ENCODE measurements at regions not wholly inside any gene's neighbourhood (a gene's known extent, or its start where the extent isn't known, plus 50 kb on each side); places are given as distances from the start of the nearest gene placed in this dataset.
"Not testable (repeated sequence)": the region's sequence is repeated elsewhere in the genome, so short reads cannot be mapped to it uniquely, and the experiment has no call there.

DNA sequence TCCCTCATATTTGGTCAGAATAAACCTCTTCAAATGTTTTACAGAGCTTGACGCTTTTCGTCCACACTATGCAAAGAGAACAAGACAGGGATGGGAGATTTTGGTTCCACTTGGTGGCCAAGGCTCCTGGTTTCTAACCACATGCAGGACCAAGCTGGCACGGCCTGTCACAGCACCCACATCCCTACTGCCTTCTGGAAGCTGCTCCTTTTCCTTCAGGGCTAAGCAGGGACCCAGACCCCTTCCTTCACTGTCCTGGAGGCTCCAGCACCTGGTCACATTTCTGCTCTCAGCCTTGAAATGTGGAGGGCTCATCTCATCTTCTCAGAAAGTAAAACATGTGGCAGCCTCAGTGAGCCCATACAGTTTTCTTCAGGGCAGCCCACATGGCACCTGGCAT is 50.4 kb upstream of the ARHGEF7 start:
- no peaks in the 10 kb centered on the region for H3K36me3 Mint-ChIP-seq (ENCODE audit: low read depth)
- no peak overlapping the region for H3K27ac Mint-ChIP-seq
- H3K4me1 Mint-ChIP-seq: peaks cover 4% of the 10 kb centered on the region
- ATAC-seq (no peak), DNase-seq (no peak)
- CTCF ChIA-PET: no interaction called here
- H3K27me3 Mint-ChIP-seq: peaks cover 37% of the 10 kb centered on the region
- no peaks in the 10 kb centered on the region for H3K9me3 Mint-ChIP-seq (ENCODE audit: low read depth)
- intact Hi-C loops (cut with DNase I, micrococcal nuclease): loop anchor here (5.0 to 10.0 kb wide), 2 partner anchors 48 to 380 kb away; no protein-coding TSS in a partner anchor
- H3K4me3 Mint-ChIP-seq: no peak overlapping the region
- POLR2A ChIA-PET: no interaction called here

DNA sequence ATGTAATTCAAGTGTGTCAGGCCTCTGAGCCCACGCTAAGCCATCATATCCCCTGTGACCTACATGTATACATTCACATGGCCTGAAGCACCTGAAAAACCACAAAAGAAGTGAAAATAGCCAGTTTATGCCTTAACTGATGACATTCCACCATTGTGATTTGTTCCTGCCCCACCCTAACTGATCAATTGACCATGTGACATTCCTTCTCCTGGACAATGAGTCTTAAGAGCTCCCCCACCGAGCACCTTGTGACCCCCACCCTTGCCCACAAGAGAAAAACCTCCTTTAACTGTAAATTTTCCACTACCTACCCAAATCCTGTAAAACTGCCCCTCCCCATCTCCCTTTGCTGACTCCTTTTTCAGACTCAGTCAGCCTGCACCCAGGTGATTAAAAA is 52.1 kb upstream of the ARHGEF7 start:
- H3K4me3 Mint-ChIP-seq: no peak overlapping the region
- ChIA-PET POLR2A (no interaction called here), CTCF (interaction anchor here (0.6 kb wide), 1 partner anchor 113 kb away, joined by 3 read pairs; no protein-coding TSS in a partner anchor)
- H3K36me3 Mint-ChIP-seq (ENCODE audit: low read depth): no peaks in the 10 kb centered on the region
- ATAC-seq (no peak), DNase-seq (no peak)
- H3K27me3 Mint-ChIP-seq: peaks cover 44% of the 10 kb centered on the region
- intact Hi-C loops (cut with DNase I, micrococcal nuclease): loop anchor here in 1 of 2 experiments (10.0 kb wide), 1 partner anchor 382 kb away; no protein-coding TSS in a partner anchor
- no peaks in the 10 kb centered on the region for H3K9me3 Mint-ChIP-seq (ENCODE audit: low read depth)
- no peak overlapping the region for H3K27ac Mint-ChIP-seq
- peaks cover 4% of the 10 kb centered on the region for H3K4me1 Mint-ChIP-seq

DNA sequence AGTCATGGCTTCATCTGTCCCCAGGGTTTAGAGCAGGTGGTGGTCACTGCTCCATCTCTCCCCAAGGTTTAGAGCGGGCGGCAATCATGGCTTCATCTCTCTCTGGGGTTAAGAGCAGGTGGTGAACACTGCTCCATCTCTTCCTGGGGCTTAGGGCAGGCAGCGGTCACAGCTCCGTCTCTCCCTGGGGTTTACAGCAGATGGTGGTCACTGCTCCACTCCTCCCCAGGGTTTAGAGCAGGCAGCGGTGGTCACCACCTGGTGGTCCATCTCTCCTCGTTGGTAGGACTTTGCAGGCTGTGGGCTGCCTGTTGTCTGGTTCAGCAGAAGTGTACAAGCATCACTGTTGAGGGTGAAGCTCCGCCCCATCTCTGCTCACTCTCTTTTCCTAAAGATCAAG is 52.8 kb upstream of the ARHGEF7 start:
- DNase-seq: no peak
- Mint-ChIP-seq H3K9me3 (ENCODE audit: low read depth) (no peaks in the 10 kb centered on the region), H3K36me3 (ENCODE audit: low read depth) (no peaks in the 10 kb centered on the region), H3K4me3 (no peak overlapping the region), H3K4me1 (peaks cover 2% of the 10 kb centered on the region), H3K27ac (no peak overlapping the region), H3K27me3 (peaks cover 47% of the 10 kb centered on the region)
- intact Hi-C loops (cut with DNase I, micrococcal nuclease): loop anchor here in 1 of 2 experiments (10.0 kb wide), 1 partner anchor 382 kb away; no protein-coding TSS in a partner anchor
- ATAC-seq: no peak
- CTCF ChIA-PET: no interaction called here
- POLR2A ChIA-PET: no interaction called here

DNA sequence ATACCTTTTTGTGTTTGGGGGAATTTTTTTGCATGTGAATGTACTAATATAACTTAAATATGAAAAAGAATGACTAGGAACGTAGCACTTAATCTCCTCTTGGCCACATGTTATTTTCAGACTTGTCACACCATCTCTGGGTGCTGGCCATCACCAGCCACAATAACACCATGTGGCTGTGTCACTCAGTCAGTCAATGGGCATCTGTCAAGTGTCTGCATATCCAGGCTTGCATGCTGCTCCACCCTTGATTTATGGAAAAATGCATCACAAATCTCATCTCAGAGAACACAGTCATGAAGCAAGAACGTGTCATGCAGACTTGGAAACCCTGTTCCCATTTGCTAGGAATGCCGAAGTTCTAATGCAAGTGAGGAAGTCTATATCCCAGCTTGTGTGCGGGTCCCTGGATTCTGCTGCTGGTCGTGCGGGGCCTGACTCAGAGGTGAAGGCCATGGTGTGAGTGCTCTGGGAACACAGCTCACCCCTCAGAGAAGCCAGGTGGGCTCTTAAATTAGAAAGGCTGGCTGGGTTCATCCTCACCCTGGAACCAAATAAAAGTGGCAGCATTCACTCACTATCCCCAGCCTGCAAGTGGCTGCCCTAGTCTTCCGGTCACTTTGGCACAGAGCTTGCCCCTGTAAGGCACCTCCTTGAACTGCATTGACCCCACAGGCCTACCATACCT is 53.6 kb upstream of the ARHGEF7 start:
- DNase-seq (no peak), ATAC-seq (no peak)
- peaks cover 2% of the 10 kb centered on the region for H3K4me1 Mint-ChIP-seq
- H3K36me3 Mint-ChIP-seq (ENCODE audit: low read depth): no peaks in the 10 kb centered on the region
- CTCF ChIA-PET: no interaction called here
- peaks cover 48% of the 10 kb centered on the region for H3K27me3 Mint-ChIP-seq
- no peak overlapping the region for H3K4me3 Mint-ChIP-seq
- H3K27ac Mint-ChIP-seq: no peak overlapping the region
- POLR2A ChIA-PET: no interaction called here
- intact Hi-C loops (cut with DNase I, micrococcal nuclease): loop anchor here in 1 of 2 experiments (10.0 kb wide), 1 partner anchor 383 kb away; no protein-coding TSS in a partner anchor
- H3K9me3 Mint-ChIP-seq (ENCODE audit: low read depth): no peaks in the 10 kb centered on the region

DNA sequence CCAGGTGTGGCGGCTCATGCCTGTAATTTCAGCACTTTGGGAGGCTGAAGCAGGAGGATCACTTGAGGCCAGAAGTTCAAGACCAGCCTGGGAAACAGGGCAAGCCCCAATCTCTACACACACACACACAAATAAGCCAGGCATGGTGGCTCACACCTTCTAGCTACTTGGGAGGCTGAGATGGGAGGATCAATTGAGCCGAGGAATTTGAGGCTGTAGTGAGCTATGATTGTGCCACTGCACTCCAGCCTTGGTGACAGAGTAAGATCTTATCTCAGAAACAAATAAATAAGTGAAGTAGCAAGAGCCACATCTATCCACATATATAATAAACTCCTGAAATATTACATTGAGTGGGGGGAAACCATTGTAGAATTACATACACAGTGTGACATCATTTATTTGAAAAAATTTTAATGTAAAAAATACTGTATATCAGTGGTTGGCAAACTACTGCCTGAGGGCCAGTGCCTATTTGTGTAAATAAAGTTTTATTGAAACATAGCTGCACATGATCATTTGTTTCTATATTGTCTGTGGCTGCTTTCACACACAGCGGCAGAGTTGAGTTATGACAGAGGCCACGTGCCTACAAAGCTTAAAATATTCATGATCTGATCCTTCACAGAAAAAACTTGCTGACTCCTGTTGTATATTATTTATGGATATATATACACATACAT is 54.7 kb upstream of the ARHGEF7 start:
- POLR2A ChIA-PET: no interaction called here
- no peaks in the 10 kb centered on the region for H3K9me3 Mint-ChIP-seq (ENCODE audit: low read depth)
- no peaks in the 10 kb centered on the region for H3K36me3 Mint-ChIP-seq (ENCODE audit: low read depth)
- no peak for DNase-seq
- CTCF ChIA-PET: interaction anchor here (0.6 kb wide), 2 partner anchors 8 to 332 kb away, joined by 3 read pairs; no protein-coding TSS in a partner anchor
- no peaks in the 10 kb centered on the region for H3K4me1 Mint-ChIP-seq
- no peak overlapping the region for H3K4me3 Mint-ChIP-seq
- ATAC-seq: no peak
- no peak overlapping the region for H3K27ac Mint-ChIP-seq
- intact Hi-C loops (cut with DNase I, micrococcal nuclease): loop anchor here in 1 of 2 experiments (10.0 kb wide), 1 partner anchor 384 kb away; no protein-coding TSS in a partner anchor
- peaks cover 43% of the 10 kb centered on the region for H3K27me3 Mint-ChIP-seq

DNA sequence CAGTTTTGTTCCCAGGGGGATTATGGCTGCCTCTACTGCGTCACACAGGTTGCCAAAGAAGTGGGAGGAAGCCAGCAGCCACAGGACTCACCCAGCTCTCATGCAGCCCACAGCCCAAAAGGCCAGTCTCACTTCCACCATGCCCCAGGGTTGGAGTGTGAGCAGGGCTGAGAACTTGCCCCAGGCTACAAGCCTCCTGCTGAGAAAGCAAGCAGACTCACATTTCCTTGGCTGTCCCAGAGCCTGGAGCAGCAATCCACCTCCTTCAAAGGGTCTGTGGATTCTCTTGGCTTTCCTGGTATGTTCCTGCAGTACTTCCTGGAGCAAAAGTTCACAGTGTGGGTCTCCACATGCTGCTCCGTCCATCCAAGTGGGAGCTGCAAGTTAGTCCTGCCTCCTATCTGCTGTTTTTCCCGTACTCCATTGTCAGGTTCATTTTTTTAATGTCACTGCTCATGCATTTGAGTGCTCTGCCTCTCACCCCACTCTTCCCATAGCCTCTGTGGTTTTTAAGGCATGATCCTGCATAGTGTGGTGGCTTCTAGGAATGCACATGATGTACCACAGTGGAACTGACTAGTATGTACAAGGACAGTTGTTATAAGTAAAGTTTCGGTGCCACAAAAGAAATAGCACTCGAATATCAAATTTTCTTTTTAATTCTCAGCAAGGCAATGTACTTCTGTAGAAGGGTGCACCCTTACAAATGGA is 56.2 kb upstream of the ARHGEF7 start:
- intact Hi-C loops (cut with DNase I, micrococcal nuclease): no loop called here
- no peaks in the 10 kb centered on the region for H3K36me3 Mint-ChIP-seq (ENCODE audit: low read depth)

DNA sequence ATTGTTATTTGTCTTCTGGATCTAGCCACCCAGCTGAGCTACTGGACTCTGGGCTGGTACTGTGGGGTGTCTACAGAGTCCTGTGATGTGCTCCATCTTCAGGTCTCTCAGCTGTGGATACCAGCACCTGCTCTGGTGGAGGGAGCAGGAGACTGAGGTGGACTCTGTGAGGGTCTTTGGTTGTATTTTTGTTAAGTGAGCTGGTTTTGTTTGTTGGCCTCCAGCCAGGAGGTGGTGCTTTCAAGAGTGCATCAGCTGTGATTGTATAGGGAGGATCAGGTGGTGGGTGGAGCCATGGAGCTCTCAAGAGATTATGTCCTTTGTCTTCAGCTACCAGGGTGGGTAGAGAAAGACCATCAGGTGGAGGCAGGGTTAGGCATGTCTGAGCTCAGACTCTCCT is 56.8 kb upstream of the ARHGEF7 start:
- CTCF ChIA-PET: interaction anchor here (0.5 to 6.8 kb wide), 4 partner anchors 9 to 176 kb away, joined by 3 to 40 read pairs (median 3); no protein-coding TSS in a partner anchor
- intact Hi-C loops (cut with DNase I, micrococcal nuclease); POLR2A ChIA-PET; H3K36me3 Mint-ChIP-seq (ENCODE audit: low read depth); ATAC-seq; H3K27ac Mint-ChIP-seq; H3K4me3 Mint-ChIP-seq; H3K9me3 Mint-ChIP-seq (ENCODE audit: low read depth); DNase-seq; H3K4me1 Mint-ChIP-seq: not testable (repeated sequence)
- peaks cover 39% of the 10 kb centered on the region for H3K27me3 Mint-ChIP-seq

More for the DNA sequence above, 56.2 kb upstream of the ARHGEF7 start:
- ATAC-seq (no peak), DNase-seq (no peak)
- H3K27ac Mint-ChIP-seq: no peak overlapping the region
- no peaks in the 10 kb centered on the region for H3K4me1 Mint-ChIP-seq
- CTCF ChIA-PET: interaction anchor here (0.5 to 6.8 kb wide), 4 partner anchors 9 to 175 kb away, joined by 3 to 40 read pairs (median 3); no protein-coding TSS in a partner anchor
- POLR2A ChIA-PET: no interaction called here
- H3K9me3 Mint-ChIP-seq (ENCODE audit: low read depth): no peaks in the 10 kb centered on the region
- no peak overlapping the region for H3K4me3 Mint-ChIP-seq
- peaks cover 37% of the 10 kb centered on the region for H3K27me3 Mint-ChIP-seq

DNA sequence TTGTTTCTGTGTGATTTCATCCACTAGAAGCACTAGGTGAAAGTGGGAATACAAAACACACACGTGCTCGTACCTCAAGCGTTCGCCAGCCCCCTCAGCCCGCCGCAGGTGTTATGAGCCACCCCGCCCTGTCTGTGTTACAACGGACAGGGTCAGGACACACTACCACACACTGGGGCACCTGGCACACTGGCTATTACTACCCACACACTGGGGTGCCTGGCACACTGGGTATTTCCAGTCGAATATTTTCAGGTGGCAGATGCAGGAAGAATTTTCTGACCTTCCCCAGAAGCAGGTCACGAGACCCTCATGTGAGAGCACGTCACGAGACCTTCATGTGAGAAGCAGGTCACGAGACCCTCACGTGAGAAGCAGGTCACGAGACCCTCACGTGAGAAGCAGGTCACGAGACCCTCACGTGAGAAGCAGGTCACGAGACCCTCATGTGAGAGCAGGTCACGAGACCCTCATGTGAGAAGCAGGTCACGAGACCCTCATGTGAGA is 63.3 kb upstream of the ARHGEF7 start:
- intact Hi-C loops (cut with DNase I, micrococcal nuclease); H3K4me1 Mint-ChIP-seq; H3K36me3 Mint-ChIP-seq (ENCODE audit: low read depth); POLR2A ChIA-PET; ATAC-seq; CTCF ChIA-PET; DNase-seq; H3K27ac Mint-ChIP-seq; H3K9me3 Mint-ChIP-seq (ENCODE audit: low read depth); H3K4me3 Mint-ChIP-seq: not testable (repeated sequence)
- H3K27me3 Mint-ChIP-seq: peaks cover 15% of the 10 kb centered on the region

DNA sequence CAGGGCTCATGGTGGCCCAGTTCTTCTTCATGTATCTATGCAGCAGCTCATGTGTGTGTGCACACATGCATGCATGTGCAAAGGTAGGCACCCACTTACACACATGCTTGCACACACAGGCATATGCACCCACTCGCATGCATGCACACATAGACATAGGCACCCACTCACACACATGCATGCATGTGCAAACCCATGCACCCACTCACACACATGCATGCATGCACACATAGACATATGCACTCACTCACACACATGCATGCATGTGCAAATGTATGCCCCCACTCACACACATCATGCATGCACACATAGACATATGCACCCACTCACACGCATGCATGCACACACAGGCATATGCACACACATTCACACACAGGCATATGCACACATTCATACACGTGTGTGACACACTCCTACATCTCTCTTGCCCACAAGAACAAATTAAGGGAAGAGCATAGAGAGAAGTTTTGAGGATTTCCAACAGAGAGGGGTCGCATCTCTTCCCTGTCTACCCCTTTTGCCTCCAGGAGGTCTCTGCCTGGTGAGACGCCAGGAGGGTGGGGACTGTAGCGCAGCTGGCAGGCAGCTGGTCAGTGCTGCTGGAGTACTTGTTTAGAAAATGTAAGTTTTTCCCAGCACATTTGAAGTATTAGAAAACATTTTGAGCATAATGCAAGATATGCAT is 63.9 kb upstream of the ARHGEF7 start:
- ChIA-PET CTCF (no interaction called here), POLR2A (no interaction called here)
- Mint-ChIP-seq H3K4me3 (no peak overlapping the region), H3K4me1 (peaks cover 4% of the 10 kb centered on the region), H3K27ac (no peak overlapping the region), H3K27me3 (peaks cover 15% of the 10 kb centered on the region), H3K36me3 (ENCODE audit: low read depth) (no peaks in the 10 kb centered on the region), H3K9me3 (ENCODE audit: low read depth) (no peaks in the 10 kb centered on the region)
- ATAC-seq: no peak
- DNase-seq: no peak
- intact Hi-C loops (cut with DNase I, micrococcal nuclease): no loop called here

DNA sequence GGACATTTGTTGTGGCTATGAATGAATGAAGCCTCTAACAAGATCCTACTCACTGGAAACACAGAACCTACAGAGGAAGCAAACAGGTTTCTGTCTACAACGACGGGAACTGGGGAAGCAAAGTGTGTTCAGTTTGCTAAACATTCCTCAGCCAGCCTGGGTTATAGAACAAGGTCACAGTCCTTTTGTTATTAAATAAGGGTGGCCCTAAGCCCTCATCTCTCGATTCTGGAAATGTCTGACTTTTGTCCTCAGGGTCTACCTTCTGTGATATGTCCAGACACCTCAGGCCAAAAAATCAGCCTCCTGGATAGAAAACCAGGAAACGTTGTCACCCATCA is 64.6 kb upstream of the ARHGEF7 start:
- no peaks in the 10 kb centered on the region for H3K36me3 Mint-ChIP-seq (ENCODE audit: low read depth)
- no peak for ATAC-seq
- no peaks in the 10 kb centered on the region for H3K9me3 Mint-ChIP-seq (ENCODE audit: low read depth)
- POLR2A ChIA-PET: no interaction called here
- no peak for DNase-seq
- peaks cover 10% of the 10 kb centered on the region for H3K27me3 Mint-ChIP-seq
- H3K4me1 Mint-ChIP-seq: peaks cover 4% of the 10 kb centered on the region
- H3K27ac Mint-ChIP-seq: no peak overlapping the region
- CTCF ChIA-PET: no interaction called here
- intact Hi-C loops (cut with DNase I, micrococcal nuclease): loop anchor here in 1 of 2 experiments (1.0 kb wide), 2 partner anchors 106 to 135 kb away; partner anchors contain the start of gene ANKRD10
- H3K4me3 Mint-ChIP-seq: no peak overlapping the region
